Stimulated activated naive CD4-positive, alpha-beta T cell (primary cell): ENCODE measurements at regions not wholly inside any gene's neighbourhood (a gene's known extent, or its start where the extent isn't known, plus 50 kb on each side); places are given as distances from the start of the nearest gene placed in this dataset.
A peak's percentile ranks its signal among the peaks of the same experiment; 100 is the strongest.

Source experiments
- DNase-seq, 6 experiments: peaks; one replicate each; lab custom pipeline; 2025; lab: John Stamatoyannopoulos, UW

DNA sequence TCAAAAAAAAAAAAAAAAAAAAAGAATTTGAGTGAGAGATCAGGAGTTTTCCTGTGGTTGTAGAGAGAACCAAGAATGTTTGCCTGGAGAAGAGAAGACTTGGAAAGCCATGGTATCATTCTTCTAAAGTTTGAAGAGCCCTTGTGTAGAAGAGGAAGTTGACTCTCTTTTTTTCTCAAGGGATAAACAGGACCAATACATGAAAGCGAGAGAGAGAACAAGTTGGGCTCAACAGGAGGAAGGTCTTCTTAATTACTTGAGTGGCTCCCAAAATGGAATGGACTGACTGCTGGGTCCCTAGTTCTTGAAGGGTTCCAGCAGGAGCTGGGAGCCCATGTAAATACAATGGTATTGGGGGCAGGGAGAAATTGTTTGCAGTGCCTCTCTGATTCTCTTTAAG is 173.3 kb upstream of the ADO start:
- no peak for DNase-seq

DNA sequence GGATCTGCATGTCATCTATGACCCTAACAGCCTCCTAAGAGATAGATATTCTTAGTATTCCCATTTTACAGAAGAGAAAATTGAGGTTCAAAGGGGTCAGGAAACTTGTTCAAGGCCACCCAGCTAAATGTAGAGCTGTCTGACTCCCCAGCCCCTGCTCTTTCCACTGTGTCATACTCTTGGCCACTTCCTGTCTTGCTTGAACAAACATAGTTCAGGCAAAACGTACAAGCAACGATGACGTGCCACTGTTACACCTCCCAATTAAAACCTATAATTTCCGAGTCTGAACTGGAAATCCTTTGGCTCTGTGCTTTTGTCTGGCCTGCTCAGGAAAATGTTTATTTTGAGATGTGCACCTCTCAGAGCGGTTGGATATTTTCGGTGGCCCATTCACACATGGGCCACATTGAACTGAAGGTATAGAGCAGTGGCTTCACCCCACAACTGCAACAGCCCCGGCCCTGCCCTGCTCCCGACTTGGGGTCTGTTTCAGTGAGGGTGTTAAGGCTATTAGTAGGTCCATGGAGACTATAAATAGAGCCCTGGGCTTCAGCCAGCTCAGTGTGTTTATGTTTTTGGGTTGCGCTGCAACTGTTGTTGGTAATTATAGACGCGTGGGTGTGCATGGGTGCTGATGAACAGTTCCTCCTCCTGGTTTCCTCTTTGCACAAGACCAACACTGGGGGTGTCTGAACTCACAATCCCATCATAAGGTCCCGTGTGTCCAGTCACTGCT is 172.3 kb upstream of the ADO start:
- peak in 4 of 6 experiments; percentile 16 to 54 (median 51) for DNase-seq

DNA sequence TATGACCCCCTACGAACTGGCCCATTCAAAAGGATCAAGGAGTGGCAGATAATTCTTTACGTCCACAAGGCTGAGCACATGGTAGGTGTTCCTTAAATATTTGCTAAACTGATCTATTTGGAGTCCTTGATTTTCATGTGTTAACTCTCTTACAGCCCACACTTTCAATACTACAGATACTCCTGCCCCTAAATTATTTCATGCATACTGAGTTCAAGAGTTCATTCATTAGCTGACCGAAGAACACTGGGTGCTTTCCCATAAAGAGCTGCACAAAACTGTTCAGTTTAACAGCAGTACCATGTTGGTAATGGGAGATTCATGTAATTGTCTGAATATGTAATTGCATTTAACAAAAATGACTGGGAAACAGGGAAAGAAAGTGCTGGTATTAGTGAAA is 170.5 kb upstream of the ADO start:
- DNase-seq = no peak

DNA sequence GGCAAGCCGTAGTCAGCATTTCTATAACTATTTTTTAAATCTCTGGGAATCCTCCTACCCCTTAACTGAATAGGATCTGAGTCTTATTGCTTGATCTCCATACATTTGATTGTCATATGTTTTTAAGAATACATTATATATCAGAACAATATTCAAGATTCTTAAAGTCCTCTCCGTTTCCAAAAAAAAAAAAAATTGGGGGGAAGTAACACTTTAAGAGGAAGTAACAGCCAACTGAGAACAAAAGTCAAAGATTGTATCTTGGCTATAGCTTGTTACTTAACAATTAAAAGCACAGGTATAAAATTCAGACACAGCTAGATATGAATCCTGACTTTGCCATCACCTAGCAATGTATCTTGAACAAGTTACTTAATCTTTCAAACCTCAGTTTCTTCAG is 169.9 kb upstream of the ADO start:
- no peak for DNase-seq

DNA sequence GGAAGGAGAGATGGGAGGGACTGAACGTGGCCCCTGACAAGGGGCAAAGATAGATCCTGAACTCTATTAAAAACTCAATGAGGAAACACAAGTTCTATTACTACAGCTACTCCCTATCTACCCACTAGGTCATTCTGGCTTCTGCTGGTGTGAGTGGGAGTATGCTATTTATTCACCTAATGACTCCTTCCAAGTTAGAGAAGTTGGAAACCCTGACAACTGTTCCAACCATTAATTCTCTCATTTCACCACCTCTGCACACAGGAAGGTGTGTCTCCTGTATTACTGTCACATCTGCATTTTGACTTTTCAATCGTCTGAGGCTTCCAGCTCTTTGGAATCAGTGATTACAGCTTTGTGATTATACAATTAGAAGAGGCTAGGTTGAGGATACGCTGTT is 169.4 kb upstream of the ADO start:
- DNase-seq = no peak

DNA sequence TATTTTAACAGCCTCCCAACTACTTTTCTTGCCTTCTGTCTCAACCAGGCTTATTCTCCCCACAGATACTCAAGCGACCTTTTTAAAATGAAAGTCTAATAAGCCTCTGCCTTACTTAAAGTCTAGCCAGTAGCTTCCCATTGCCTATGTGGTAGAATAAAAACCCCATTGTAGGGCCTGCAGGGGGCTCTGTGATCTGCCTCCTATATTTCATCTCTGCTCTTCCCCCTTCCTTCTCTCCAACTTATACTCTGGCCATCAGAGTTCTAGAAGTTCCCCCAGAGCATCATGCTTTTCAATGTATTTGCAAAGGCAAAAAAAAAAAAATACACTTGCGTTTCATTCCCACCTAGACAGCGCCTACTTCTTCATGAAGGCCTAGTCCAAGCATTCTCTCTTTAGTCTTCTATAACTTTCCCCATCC is 167.7 kb upstream of the ADO start:
- no peak for DNase-seq

DNA sequence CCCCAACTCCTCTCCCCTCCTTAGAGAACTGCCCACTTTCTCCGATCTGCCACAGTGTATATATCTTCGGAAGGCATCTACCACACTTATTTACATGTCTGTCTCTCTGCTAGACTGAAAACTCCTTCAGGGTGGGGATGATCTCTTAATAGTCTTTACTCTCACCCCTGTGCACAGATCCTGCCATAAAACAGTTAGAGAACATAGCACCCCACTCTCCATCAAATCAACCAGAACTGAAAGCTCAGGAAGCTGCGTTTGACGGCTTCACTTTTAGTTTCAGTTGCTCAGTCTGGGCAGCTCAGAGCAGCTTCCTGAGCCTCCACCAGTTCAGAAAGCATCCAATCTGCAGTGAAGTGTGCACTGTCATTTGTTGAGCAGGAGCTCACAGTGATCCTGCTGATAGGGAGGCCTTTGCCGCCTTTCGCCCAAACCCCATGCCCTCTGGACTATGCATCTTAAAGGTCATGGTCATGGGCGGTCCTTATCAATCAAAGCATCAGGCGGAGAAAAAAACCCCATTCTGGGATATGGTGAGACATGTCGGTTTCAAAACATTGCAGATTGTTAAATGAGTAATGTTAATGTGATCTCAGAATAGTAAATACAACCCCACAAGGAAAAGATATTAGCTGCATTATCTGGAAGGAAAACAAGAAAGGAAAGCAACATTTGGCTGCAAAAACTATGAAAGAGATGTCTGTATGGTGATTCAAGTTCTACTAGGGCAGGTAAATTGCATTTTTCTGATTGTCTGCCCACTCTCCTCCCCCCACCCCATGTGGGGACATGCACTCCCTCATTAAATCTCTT is 167.1 kb upstream of the ADO start:
- DNase-seq = peak; percentile 16 to 77 (median 50)

DNA sequence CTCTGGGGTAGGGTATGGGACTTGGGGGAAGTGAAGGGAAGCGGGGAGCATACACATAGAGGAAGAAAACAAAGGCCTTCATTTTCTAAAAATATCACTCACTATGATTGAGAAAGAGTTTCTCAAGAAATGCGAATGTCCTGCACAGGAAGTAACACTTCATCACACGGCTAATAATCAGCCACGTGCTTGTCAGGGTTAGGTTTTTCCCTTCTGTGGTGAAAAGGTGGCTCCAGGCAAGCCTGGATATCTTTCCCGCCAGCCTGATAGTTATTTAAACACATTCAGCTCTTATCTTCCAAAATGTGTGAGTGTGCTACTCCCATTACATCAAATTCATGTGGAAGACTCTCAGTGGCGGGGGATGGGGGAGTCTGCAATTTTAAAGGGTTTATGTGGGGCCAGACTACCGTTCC is 166.4 kb upstream of the ADO start:
- peak in 1 of 6 experiments; percentile 30 for DNase-seq

DNA sequence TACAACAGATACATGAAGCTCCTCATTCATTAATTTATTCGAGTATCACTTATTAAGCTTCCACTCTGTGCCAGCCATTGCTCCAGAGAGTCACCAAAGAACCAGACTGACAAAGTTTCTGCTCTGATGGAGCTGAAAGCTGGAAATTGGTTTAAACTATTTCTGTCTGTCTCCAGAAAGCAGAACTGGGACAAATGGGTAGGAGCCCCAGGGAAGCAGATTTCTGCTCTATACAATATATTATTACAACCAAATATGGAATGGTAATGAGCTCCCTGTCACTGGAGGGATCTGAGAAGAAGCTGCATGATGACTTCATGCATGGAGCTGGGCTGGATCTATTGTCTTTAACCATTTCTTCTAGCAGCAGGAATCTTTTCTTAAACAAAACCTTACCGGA is 165.4 kb upstream of the ADO start:
- no peak for DNase-seq

DNA sequence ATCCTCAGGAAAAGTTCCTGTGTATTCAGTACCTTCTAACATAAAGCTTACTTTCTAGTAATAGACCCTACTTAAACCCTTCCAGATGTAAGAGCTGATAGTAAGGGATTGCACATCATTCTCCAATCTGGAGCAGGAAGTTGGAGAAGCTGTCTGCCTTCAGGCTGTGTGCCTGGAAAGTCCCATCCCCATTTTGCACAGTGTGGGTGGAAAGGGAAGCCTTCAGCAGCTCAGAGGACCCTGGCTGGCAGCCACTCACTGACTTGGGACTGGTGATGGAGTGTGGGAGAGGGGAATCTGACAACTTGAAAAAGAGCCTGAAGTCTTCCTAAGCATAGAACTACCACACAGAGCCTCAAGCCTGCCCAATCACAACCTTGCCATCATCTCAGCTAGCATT is 164.1 kb upstream of the ADO start:
- no peak for DNase-seq

DNA sequence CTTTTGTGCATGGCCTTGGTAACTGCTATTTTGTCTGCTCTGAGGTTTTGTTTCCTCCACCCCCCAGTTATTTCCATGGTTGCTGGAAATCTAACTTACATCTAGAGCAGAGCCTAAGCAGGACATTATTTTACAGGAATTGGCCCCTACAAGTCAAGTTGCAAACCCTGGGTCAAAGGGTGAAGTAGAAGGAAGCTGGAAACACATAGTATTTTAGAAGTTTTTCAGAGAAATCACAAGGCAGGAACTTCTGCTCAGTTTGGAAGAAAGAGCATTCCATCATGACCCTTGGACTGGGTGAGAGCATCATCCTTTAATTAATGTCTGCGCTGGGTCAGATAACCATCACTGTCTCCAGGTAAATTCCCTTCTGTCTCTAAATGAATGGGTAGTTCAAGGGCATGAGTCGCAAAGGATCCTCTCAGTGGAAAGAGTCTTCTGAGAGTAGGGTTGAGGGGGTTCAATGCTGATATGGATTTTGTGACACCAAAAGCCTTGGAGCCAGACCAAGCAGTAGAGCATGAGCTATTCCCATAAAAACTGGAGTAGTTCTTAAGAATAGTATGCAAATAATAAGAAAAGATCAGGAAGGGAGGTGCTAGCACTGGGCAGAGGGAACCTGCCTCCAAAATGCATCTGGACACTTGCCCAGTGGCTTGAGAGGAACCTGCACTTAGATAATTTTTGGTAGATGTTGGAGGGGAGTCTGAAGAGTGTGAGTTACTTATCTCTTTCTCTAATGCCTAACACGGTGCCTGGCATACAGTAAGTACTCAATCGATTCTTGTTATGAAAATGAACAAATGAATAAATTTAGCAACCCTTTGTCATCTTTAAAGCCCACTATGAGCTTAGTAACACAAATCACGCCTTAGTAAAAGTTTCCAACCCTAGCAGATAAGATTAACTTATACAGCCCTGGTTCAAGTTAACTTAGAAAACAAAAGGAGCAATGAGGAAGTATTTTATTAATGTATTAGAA is 160.6 kb upstream of the ADO start:
- DNase-seq = no peak

DNA sequence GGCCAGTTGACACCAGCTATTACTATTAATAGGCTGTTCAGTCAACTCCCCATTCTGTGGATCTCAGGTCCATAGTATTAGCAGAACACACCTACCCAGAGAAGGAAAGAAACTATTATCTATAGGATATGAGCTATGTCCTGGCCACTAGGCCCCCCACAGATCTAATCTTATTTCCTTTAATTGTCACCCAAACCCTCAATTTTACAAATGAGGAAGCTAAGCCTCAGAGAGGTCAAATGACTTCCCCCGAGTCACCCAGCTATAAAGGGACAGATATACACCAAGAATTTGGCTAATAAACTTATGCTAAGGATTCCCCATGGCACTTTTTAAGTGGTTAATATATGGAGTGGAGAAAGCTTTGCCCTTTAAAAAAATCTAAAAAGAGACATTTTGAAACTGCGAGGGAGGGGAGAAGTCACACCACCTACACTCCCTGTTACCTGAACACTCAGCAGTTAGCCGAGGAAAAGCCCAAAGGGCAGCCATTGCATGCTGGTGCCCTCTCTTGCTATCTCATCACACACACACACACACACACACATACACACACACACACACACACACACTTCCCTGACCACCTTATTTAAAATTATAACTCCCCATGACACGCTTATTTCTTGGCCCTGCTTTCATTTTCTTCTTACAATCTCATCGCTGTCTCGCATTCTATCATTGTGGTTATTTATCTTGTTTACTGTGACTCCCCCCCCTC is 157.0 kb upstream of the ADO start:
- no peak for DNase-seq

DNA sequence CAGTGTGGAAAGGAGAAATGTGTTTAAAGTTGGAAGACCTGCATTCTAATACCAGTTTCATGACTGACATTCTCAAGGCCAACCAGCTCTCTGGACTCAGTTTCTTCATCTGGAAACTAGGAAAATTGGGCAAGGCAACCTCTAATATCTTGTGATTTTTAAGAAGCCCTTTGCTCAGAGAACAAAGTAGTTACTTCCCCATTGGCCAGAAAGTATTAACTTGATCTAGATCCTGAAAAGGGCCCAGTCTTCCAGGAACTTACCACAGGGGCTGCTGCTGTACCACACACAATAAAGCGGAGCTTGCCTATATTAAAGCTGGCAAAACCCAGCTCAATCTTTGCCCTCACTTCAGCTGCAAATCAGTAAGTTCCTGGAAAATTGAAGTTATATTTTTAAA is 155.6 kb upstream of the ADO start:
- DNase-seq = no peak

DNA sequence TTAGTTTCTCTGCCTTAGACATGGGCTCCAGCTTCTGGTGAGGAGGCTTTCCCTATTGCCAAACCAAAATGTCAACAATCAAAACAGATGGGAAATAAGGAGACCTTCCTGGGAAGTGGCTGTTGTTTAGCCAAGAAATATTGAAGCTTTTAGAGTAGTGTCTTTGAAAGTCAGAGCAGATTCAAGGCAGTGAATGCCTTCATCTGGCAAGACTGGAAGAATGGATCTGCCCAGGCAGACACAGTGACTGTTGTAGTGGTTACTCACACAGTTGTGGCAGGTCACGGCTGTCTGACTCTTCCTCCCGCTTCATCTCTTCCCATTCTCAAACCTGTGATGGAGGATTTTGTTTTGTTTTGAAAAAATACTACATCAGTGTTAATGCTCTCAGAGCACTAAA is 154.1 kb upstream of the ADO start:
- DNase-seq = no peak

DNA sequence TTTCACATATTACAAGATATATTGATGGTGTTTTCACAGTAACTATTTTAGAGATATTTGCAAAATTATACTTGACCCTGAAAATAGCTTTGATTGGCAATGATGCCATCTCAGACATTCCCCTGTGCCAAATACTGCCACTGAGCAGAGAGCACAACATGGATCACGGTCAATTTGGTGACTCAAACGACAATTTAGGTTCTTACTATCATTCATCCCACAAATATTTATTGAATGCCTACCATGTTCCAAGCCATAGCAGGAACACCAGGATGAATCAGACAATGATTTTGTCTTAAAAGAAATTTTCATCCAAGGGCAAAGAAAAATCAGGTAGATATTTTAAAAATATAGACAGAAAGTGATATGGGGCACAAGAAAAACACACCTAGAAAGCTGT is 153.2 kb upstream of the ADO start:
- DNase-seq = no peak

DNA sequence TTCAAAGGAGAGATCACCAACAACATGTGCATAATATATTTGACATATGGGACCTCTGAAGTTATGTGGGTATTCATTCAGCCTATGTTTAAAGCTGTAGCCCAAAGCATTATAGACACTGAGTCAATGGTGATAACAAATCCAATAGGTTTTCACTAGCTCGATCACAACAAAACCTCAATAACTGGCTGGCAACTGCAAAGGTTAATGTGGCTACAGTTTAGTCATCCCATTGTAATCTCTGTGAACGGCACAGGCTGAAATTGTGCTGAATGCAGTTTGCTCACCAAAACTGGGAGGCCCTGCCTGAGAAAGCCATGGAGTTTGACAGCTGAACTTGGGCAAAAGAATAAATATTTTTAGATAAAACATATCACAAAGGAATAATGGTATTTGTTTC is 152.4 kb upstream of the ADO start:
- no peak for DNase-seq

DNA sequence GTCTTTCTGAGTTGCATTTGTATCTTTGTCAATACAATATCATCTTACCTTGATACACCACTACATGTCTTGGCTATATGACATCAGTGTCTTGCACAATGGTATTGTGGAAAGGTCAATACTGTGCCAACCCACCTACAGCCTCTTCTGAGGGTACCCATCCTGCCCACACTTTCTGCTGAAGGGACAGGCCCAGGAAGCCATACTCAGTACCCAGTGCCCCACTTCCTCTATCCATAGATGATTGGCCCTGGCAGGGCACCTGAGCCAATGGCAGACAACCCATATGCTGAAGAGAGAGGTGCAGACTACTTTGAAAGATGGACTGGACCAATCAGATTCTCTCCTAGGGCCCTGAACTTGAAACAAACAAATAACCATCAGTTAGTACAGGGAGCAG is 152.0 kb upstream of the ADO start:
- DNase-seq = no peak

DNA sequence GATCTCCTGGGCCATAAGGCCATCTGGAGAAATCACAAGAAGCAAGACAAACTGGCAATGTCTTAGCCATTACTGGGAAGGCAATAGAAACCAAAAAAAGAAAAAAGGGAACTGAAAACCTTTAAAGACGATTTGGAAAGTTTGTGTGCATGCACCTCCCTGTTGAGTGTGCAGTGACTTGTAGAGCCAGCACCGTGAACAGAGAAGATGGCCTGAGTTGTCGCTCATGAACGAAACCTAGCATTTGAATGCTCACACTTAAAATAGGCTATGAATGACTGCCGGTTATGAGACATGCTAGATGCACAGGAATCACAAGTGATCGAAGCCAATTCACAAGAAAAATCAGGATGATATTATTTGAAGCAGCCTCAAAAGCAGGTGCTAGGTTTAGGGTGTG is 151.3 kb upstream of the ADO start:
- no peak for DNase-seq

DNA sequence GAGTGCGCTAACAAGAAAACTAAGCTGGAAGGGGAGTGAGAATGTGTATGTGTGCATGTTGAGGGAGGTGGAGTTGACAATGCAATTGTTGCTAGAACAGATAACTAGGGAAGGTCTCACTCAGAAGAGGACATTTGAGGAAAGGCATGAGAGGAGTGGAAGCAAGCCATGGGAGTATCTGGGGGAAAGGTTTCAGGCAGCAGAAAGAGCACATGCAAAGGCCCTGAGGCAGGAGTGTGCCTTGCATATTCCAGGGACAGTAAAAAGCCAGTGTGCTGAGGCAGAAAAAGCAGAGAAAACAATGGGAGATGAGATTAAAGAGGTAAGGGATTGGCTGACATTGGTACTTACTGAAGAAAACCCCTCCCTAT is 149.6 kb upstream of the ADO start:
- no peak for DNase-seq

DNA sequence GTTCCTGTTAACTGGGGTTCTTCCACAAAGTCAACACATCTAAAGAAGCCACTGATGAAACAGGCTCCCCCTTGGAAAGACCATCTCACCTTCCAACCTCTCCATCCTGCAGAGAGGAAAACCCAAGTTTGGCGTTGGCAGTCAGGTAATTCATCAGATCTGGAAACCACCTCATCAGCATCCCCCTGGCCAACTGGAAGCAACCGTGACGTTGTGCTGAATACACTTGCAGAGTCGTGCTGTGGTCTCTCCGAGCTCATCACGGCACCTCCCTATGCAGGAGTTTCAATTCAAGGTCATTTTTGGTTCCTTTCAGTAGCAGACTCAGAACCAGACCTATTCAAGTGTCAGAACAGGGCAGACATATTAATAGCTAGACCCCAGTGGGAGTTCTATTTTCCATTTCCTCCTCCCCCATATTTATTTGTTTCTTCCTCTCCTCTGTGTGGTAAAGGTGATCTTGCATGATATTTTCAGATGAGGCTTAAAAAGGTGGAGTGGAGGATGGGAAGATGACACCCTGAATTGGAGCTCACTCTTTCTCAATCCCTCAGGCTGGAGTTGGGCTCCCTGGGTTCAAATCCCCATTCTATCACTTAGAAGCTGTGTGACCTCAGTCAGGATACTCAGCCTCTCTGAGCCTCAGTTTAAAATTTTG is 149.1 kb upstream of the ADO start:
- no peak for DNase-seq

DNA sequence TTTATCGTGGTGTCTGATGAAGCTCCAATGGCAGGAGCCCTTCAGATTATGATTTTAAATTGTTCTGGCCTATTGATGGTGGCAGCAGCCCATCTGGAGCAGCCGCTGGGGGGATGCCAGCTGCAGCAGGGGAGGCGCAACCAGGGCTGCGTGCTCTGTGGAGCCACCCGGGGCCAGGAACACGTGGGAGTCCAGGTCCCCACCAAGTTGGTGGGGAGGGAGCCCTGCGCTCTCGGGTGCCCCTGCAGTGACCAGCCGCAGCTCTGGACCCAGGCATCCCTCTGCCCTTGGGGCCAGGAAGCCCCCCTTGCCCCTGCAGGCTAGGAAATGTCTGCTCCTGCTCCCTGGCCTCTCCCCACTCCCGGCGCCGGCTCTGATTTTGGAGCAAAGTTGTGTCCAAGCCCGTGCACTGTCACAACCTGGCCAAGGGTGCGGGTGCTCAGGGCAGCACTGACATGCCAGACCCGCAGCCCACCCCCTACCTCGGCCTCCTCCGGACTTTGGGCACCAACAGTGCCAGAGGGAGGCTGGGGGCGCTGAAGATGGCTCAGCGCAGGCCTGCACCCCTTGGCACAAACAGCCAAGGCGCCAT is 147.2 kb upstream of the ADO start:
- DNase-seq = no peak
